Mesenchymal stem cell (in vitro differentiated cells and primary cell): ENCODE measurements at regions not wholly inside any gene's neighbourhood (a gene's known extent, or its start where the extent isn't known, plus 50 kb on each side); places are given as distances from the start of the nearest gene placed in this dataset.
"Not testable (repeated sequence)": the region's sequence is repeated elsewhere in the genome, so short reads cannot be mapped to it uniquely, and the experiment has no call there.

Source experiments
- DNase-seq: peaks from one replicate; pipeline ENCODE4 v3.0.0-alpha.2; 2013
- H2AFZ ChIP-seq: one replicate; pipeline ENCODE4 v1.6.1; 2013; ENCODE audit warnings: low read depth, mild to moderate bottlenecking, control low read depth, inconsistent platforms, low read length, moderate library complexity
- H2AK5ac ChIP-seq: 2 replicates; pipeline ENCODE4 v1.6.1; 2013; ENCODE audit warnings: low read length, moderate library complexity, mild to moderate bottlenecking, inconsistent platforms; ENCODE audit not compliant: severe bottlenecking
- H2BK120ac ChIP-seq: one replicate; pipeline ENCODE4 v1.6.1; 2013; ENCODE audit warnings: low read depth, mild to moderate bottlenecking, inconsistent platforms, low read length, moderate library complexity
- H2BK12ac ChIP-seq, 2 experiments: one replicate each; pipeline ENCODE4 v1.6.1; 2013; ENCODE audit warnings: inconsistent platforms in 2 of 2, low read length in 2 of 2, mild to moderate bottlenecking in 2 of 2, moderate library complexity in 2 of 2, control low read depth in 1 of 2
- H2BK15ac ChIP-seq: one replicate; pipeline ENCODE4 v1.6.1; 2013; ENCODE audit warnings: mild to moderate bottlenecking, low read depth, inconsistent platforms; ENCODE audit not compliant: poor library complexity, severe bottlenecking
- H2BK5ac ChIP-seq: 2 replicates; pipeline ENCODE4 v1.6.1; 2013; ENCODE audit warnings: low read depth, mild to moderate bottlenecking, low read length, control low read depth, inconsistent platforms; ENCODE audit not compliant: poor library complexity, severe bottlenecking
- H3K14ac ChIP-seq, 2 experiments: one replicate each; pipeline ENCODE4 v1.6.1; 2013; ENCODE audit warnings: inconsistent platforms in 2 of 2, low read length in 2 of 2, control low read depth in 1 of 2, mild to moderate bottlenecking in 1 of 2, moderate library complexity in 1 of 2
- H3K18ac ChIP-seq, 2 experiments: one replicate each; pipeline ENCODE4 v1.6.1; 2013; ENCODE audit warnings: inconsistent platforms in 2 of 2, low read length in 2 of 2, control low read depth in 1 of 2, low read depth in 1 of 2, mild to moderate bottlenecking in 1 of 2
- H3K23ac ChIP-seq, 2 experiments: one replicate each; pipeline ENCODE4 v1.6.1; 2013; ENCODE audit warnings: inconsistent platforms in 2 of 2, low read length in 2 of 2, mild to moderate bottlenecking in 2 of 2, moderate library complexity in 2 of 2, control low read depth in 1 of 2
- H3K27ac ChIP-seq: 2 replicates; pipeline ENCODE4 v1.5.1; 2013; ENCODE audit warnings: mild to moderate bottlenecking, moderate library complexity, low read length, control low read depth, inconsistent platforms; ENCODE audit not compliant: poor library complexity, severe bottlenecking
- H3K27me3 ChIP-seq, 2 experiments: 2 replicates each; pipeline versions ENCODE4 v1.6.1 to v1.7.0; 2013; ENCODE audit warnings: low read length in 2 of 2, mild to moderate bottlenecking in 2 of 2, moderate library complexity in 2 of 2, control low read depth in 1 of 2, inconsistent platforms in 1 of 2; ENCODE audit not compliant: control insufficient read depth in 1 of 2, insufficient read depth in 1 of 2
- H3K36me3 ChIP-seq, 2 experiments: 2 replicates each; pipeline versions ENCODE4 v1.6.1 to v1.7.0; 2013; ENCODE audit warnings: low read length in 2 of 2, control low read depth in 1 of 2, inconsistent platforms in 1 of 2, low read depth in 1 of 2, mild to moderate bottlenecking in 1 of 2; ENCODE audit not compliant: insufficient read depth in 2 of 2, control insufficient read depth in 1 of 2
- H3K4ac ChIP-seq, 2 experiments: one replicate each; pipeline ENCODE4 v1.6.1; 2013; ENCODE audit warnings: inconsistent platforms in 2 of 2, low read length in 2 of 2, mild to moderate bottlenecking in 2 of 2, moderate library complexity in 2 of 2, control low read depth in 1 of 2, low read depth in 1 of 2
- H3K4me1 ChIP-seq: 2 replicates; pipeline ENCODE4 v1.6.1; 2013; ENCODE audit warnings: low read depth, low read length, control low read depth; ENCODE audit not compliant: control insufficient read depth, insufficient read depth
- H3K4me2 ChIP-seq: 2 replicates; pipeline ENCODE4 v1.6.1; 2013; ENCODE audit warnings: low read length, mild to moderate bottlenecking, inconsistent platforms; ENCODE audit not compliant: poor library complexity, severe bottlenecking
- H3K4me3 ChIP-seq, 2 experiments: 2 replicates each; pipeline versions ENCODE4 v1.5.1 to v1.7.0; 2013; ENCODE audit warnings: low read length in 2 of 2, mild to moderate bottlenecking in 2 of 2, control low read depth in 1 of 2, low read depth in 1 of 2; ENCODE audit not compliant: insufficient read depth in 1 of 2
- H3K79me1 ChIP-seq: replicated peaks from 2 replicates; pipeline ENCODE4 v1.6.1; 2013; ENCODE audit warnings: mild to moderate bottlenecking, control low read depth, low read length, inconsistent platforms; ENCODE audit not compliant: poor library complexity, severe bottlenecking
- H3K9ac ChIP-seq: 2 replicates; pipeline ENCODE4 v1.7.0; 2013; ENCODE audit warnings: mild to moderate bottlenecking, low read length, moderate library complexity
- H3K9me3 ChIP-seq: 2 replicates; pipeline ENCODE4 v1.7.0; 2013; ENCODE audit warnings: mild to moderate bottlenecking, low read length; ENCODE audit not compliant: control insufficient read depth
- H4K8ac ChIP-seq: one replicate; pipeline ENCODE4 v1.6.1; 2013; ENCODE audit warnings: inconsistent platforms, mild to moderate bottlenecking, low read length, moderate library complexity
- H4K91ac ChIP-seq: one replicate; pipeline ENCODE4 v1.6.1; 2013; ENCODE audit warnings: mild to moderate bottlenecking, low read length, inconsistent platforms
- WGBS: methylation state at CpG from one replicate; pipeline ENCODE4 v1.1.7; 2013; ENCODE audit warnings: mixed read lengths; 5-methylcytosine and 5-hydroxymethylcytosine counted together

DNA sequence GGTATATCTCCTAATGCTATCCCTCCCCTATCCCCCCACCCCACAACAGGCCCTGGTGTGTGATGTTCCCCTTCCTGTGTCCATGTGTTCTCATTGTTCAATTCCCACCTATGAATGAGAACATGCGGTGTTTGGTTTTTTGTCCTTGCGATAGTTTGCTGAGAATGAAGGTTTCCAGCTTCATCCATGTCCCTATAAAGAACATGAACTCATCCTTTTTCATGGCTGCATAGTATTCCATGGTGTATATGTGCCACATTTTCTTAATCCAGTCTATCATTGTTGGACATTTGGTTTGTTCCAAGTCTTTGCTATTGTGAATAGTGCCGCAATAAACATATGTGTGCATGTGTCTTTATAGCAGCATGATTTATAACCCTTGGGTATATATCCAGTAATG lies 77.7 kb upstream of the CXCL13 start:
- not testable (repeated sequence) for H2AFZ ChIP-seq, H3K4me2 ChIP-seq, H3K4me1 ChIP-seq, H4K8ac ChIP-seq, H3K27me3 ChIP-seq, H3K79me1 ChIP-seq, H3K9ac ChIP-seq, H3K18ac ChIP-seq, H2BK12ac ChIP-seq, H3K27ac ChIP-seq, H2AK5ac ChIP-seq, H3K4ac ChIP-seq, H3K14ac ChIP-seq, H2BK15ac ChIP-seq, H2BK5ac ChIP-seq, H4K91ac ChIP-seq, DNase-seq, H3K23ac ChIP-seq, H3K9me3 ChIP-seq, H2BK120ac ChIP-seq, H3K36me3 ChIP-seq, H3K4me3 ChIP-seq
- WGBS = no CpG with 5 or more reads among the region's 3 CpGs

GRCh38 chr4:77538144-77538543 lies 67.5 kb upstream of the CXCL13 start:
- Histone ChIP-seq H3K4me2 (no peak overlapping the region), H3K23ac (no peak overlapping the region), H3K4me3 (no peak overlapping the region), H3K9ac (no peak overlapping the region), H4K8ac (no peak overlapping the region), H3K36me3 (no peaks in the 10 kb centered on the region), H2AK5ac (no peak overlapping the region), H3K9me3 (peaks cover 2% of the 10 kb centered on the region), H2AFZ (no peak overlapping the region), H3K18ac (no peak overlapping the region), H2BK120ac (no peak overlapping the region), H2BK15ac (no peak overlapping the region), H2BK12ac (no peak overlapping the region), H3K4me1 (peaks cover 6% of the 10 kb centered on the region), H3K27ac (no peak overlapping the region), H4K91ac (no peak overlapping the region), H3K79me1 (no peaks in the 10 kb centered on the region), H2BK5ac (no peak overlapping the region), H3K27me3 (peaks cover 25 to 37% of the 10 kb centered on the region in 2 experiments), H3K4ac (no peak overlapping the region), H3K14ac (no peak overlapping the region)
- peak; percentile 57 for DNase-seq

DNA sequence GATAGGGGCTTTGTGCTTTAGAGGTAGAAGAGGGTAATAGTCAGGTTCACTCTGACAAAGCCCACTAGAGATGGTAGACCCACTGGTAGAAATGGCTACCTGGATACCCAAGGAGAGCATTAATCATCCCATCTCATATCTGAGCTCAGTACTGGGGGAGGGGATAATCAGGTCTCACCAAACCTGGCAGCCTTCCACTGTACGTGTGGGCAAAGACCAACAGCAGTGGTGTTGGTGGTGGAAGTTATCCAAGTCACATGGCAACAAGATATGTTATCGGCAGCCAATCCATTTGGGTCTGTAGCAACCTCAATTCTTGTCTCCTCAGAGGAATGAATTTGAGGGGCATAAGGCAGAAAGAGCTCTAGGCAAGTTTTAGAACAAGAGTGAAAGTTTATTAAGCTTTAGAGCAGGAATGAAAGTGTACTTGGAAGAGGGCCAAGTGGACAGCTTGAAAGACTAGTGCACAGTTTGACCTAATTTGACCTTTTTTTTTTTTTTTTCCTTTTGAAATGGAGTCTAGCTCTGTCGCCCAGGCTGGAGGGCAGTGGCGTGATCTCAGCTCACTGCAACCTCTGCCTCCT lies 67.0 kb upstream of the CXCL13 start:
- Histone ChIP-seq H3K79me1 (no peaks in the 10 kb centered on the region), H3K4me3 (no peak overlapping the region)
- 56% methylated on average over 4 of the region's 4 CpGs for WGBS

More for the DNA sequence above, 67.0 kb upstream of the CXCL13 start:
- peaks cover 2% of the 10 kb centered on the region for H3K9me3 ChIP-seq
- no peak overlapping the region for H3K18ac ChIP-seq
- H3K4ac ChIP-seq = no peak overlapping the region
- no peak overlapping the region for H3K9ac ChIP-seq
- no peak overlapping the region for H2AK5ac ChIP-seq
- H2BK15ac ChIP-seq = no peak overlapping the region
- H3K27me3 ChIP-seq = peaks cover 25 to 37% of the 10 kb centered on the region in 2 experiments
- DNase-seq = peak; percentile 20
- H3K23ac ChIP-seq = no peak overlapping the region
- no peak overlapping the region for H2BK120ac ChIP-seq
- no peak overlapping the region for H2BK12ac ChIP-seq
- peaks cover 6% of the 10 kb centered on the region for H3K4me1 ChIP-seq
- no peak overlapping the region for H4K91ac ChIP-seq
- no peak overlapping the region for H3K27ac ChIP-seq
- H4K8ac ChIP-seq = no peak overlapping the region
- H2AFZ ChIP-seq = no peak overlapping the region
- no peak overlapping the region for H3K4me2 ChIP-seq
- peak overlapping the region in 1 of 2 experiments; percentile 70 for H3K14ac ChIP-seq
- no peaks in the 10 kb centered on the region for H3K36me3 ChIP-seq
- H2BK5ac ChIP-seq = no peak overlapping the region
